ENCODE measurements at regions not wholly inside any gene's neighbourhood (a gene's known extent, or its start where the extent isn't known, plus 50 kb on each side); places are given as distances from the start of the nearest gene placed in this dataset.

DNA sequence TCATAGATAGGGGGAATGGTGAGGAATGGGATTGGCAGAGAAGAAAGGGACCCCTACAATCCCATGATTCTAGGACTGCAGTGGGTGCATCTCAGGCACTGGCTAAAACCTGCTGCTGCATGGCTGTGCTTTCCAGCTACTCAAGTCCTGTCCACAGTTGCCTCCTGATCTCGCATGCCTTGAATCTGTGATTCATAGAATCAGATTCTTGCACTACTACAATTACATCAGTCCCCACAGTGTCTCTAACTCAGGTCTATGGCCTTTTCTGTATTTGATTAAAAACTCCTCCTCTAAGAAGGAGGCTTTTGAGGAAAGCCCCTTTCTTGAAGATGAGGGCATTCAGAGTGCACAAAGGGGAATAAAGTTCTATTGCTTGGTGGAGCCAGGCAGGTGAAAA is 117.4 kb downstream of the LRATD1 start:
- no peak overlapping the region for H4K8ac ChIP-seq (ENCODE audit: extremely low read depth, insufficient read depth, low read length)
- peaks cover 0 to 11% of the 10 kb centered on the region in 2 experiments; a peak in 3 of 4 replicates for H3K9me3 ChIP-seq (ENCODE audit: insufficient read depth in 2 of 2, low read depth in 1 of 2, low read length in 1 of 2)
- 100% methylated on average over 1 of the region's 1 CpG; no CpG with 5 or more reads in 1 of the 2 experiments for WGBS, 2 experiments (ENCODE audit: extremely low coverage in 1 of 2, insufficient coverage in 1 of 2, insufficient read length in 1 of 2, insufficient replicate concordance in 2 of 2, low coverage in 1 of 2, low lambda C conversion rate in 2 of 2, missing lambda C conversion rate in 1 of 2)
- peaks cover 0 to 6% of the 10 kb centered on the region in 2 experiments; a peak in 1 of 4 replicates for H3K79me2 ChIP-seq (ENCODE audit: control insufficient read depth in 1 of 2, insufficient read depth in 2 of 2, low read length in 2 of 2)
- TF ChIP-seq KDM5A (IDR thresholded peaks at IDR 0.05; ENCODE audit: low read length), result no peak
- TF ChIP-seq CHD2 (IDR thresholded peaks at IDR 0.05; ENCODE audit: low read length), result no peak
- no peak for TF ChIP-seq FOSL1 (IDR thresholded peaks at IDR 0.05; ENCODE audit: insufficient read depth, low read depth, low read length)
- TF ChIP-seq NANOG (IDR thresholded peaks at IDR 0.05; ENCODE audit: insufficient read depth, low read depth, low read length, poor library complexity, severe bottlenecking), result no peak
- TF ChIP-seq KDM4A (IDR thresholded peaks at IDR 0.05; ENCODE audit: low read depth, low read length, severe bottlenecking), result no peak
- TF ChIP-seq SIRT6 (IDR thresholded peaks at IDR 0.05; ENCODE audit: low read length), result no peak
- no peak for TF ChIP-seq JUND (IDR thresholded peaks at IDR 0.05; ENCODE audit: low read length)
- no peak for TF ChIP-seq BCL11A (IDR thresholded peaks at IDR 0.05; ENCODE audit: low read depth in 2 of 2, low read length in 2 of 2)
- no peak for TF ChIP-seq SUZ12 (IDR thresholded peaks at IDR 0.05; ENCODE audit: low read length)
- no peak for TF ChIP-seq HDAC6 (IDR thresholded peaks at IDR 0.05; ENCODE audit: low read depth, low read length)
- TF ChIP-seq HDAC2 (IDR thresholded peaks at IDR 0.05; ENCODE audit: borderline replicate concordance in 1 of 2, low read depth in 2 of 2, low read length in 2 of 2), result no peak
- TF ChIP-seq, protein P1, sequence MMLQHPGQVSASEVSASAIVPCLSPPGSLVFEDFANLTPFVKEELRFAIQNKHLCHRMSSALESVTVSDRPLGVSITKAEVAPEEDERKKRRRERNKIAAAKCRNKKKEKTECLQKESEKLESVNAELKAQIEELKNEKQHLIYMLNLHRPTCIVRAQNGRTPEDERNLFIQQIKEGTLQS (IDR thresholded peaks at IDR 0.05; ENCODE audit: insufficient read depth, low read depth, low read length), result no peak
- POLR2A ChIA-PET (ENCODE audit: partially characterized antibody), result no interaction called here
- no peaks in the 10 kb centered on the region for H3K79me1 ChIP-seq (ENCODE audit: low read depth, low read length)
- no peak overlapping the region for H3K9ac ChIP-seq (replicated peaks in 1 of 4; ENCODE audit: extremely low read depth in 1 of 4, low read depth in 3 of 4, low read length in 3 of 4)
- peaks cover 8% of the 10 kb centered on the region; the same call in 1 of the 2 replicates for H3K23me2 ChIP-seq (ENCODE audit: low read depth, low read length)
- DNase-seq (ENCODE audit: low read depth in 1 of 2, low spot score in 2 of 2) (no peak), FAIRE-seq (no peak)
- no peak overlapping the region for H3K27ac ChIP-seq (ENCODE audit: low read depth, low read length)
- H3K4ac ChIP-seq (replicated peaks; ENCODE audit: insufficient read length, low read depth, low read length), result no peak overlapping the region
- no peak overlapping the region for H3K56ac ChIP-seq (replicated peaks; ENCODE audit: insufficient read length, low read depth, low read length)
- H3K4me1 ChIP-seq (replicated peaks in 1 of 4; ENCODE audit: control insufficient read depth in 3 of 4, insufficient read depth in 4 of 4, low read length in 3 of 4), result no peaks in the 10 kb centered on the region
- H4K20me1 ChIP-seq (replicated peaks in 1 of 2; ENCODE audit: control insufficient read depth in 1 of 2, insufficient read depth in 2 of 2, low read length in 2 of 2), result peaks cover 0 to 2% of the 10 kb centered on the region in 2 experiments
- no peak overlapping the region for H3K4me3 ChIP-seq (ENCODE audit: extremely low read depth in 1 of 4, insufficient read depth in 2 of 4, low read depth in 3 of 4, low read length in 4 of 4)
- H4K5ac ChIP-seq (ENCODE audit: insufficient read length, low read depth, low read length), result no peak overlapping the region
- H3K36me3 ChIP-seq (ENCODE audit: control insufficient read depth in 2 of 4, insufficient read depth in 4 of 4, low read length in 3 of 4), result no peaks in the 10 kb centered on the region; a peak in 1 of 8 replicates
- H2BK12ac ChIP-seq (ENCODE audit: low read depth, low read length), result no peak overlapping the region
- H3K14ac ChIP-seq (ENCODE audit: insufficient read length), result no peak overlapping the region
- no peak overlapping the region for H3K18ac ChIP-seq (ENCODE audit: extremely low read depth, low read length)
- no peak overlapping the region for H4K91ac ChIP-seq (replicated peaks; ENCODE audit: insufficient read length, low read length)
- no peak overlapping the region for H2BK20ac ChIP-seq (ENCODE audit: low read length)
- no peak overlapping the region for H2BK5ac ChIP-seq (ENCODE audit: low read depth, low read length)
- no peak overlapping the region for H2AFZ ChIP-seq (ENCODE audit: low read length)
- no peak overlapping the region for H3K23ac ChIP-seq (ENCODE audit: insufficient read length)
- H3K4me2 ChIP-seq (ENCODE audit: insufficient read depth in 1 of 2, low read depth in 2 of 2, low read length in 2 of 2), result no peak overlapping the region
- H2BK15ac ChIP-seq (ENCODE audit: low read length), result no peak overlapping the region
- H2AK5ac ChIP-seq (ENCODE audit: low read depth, low read length), result no peak overlapping the region
- CTCF ChIA-PET (ENCODE audit: partially characterized antibody), result interaction anchor here (1.4 kb wide), 1 partner anchor 23 kb away, joined by 4 read pairs; no protein-coding TSS in a partner anchor
- H2BK120ac ChIP-seq (replicated peaks; ENCODE audit: low read depth, low read length), result no peak overlapping the region
- H3K27me3 ChIP-seq (replicated peaks in 1 of 4; ENCODE audit: control insufficient read depth in 3 of 4, extremely low read depth in 1 of 4, insufficient read depth in 3 of 4, low read length in 3 of 4), result no peaks in the 10 kb centered on the region
